K562 (cell line): ENCODE measurements at regions not wholly inside any gene's neighbourhood (a gene's known extent, or its start where the extent isn't known, plus 50 kb on each side); places are given as distances from the start of the nearest gene placed in this dataset.

Experiments
- ATAC-seq: fragments of 200-7000 bp; cut with Tn5 transposase; 3 replicates; pipeline ENCODE4 v1.9.1; 2020; ENCODE audit warnings: moderate library complexity
- BruUV-seq: library from RNA; stranded (reverse); fragments of 400-500 nt; replicated peaks from 2 replicates; lab custom pipeline; 2021; lab: Mats Ljungman, UMichigan
- CTCF ChIA-PET: fragments of 300-600 bp; formaldehyde crosslinking; extraction: SDS; loops from one replicate; lab custom pipeline; 2021; ENCODE audit warnings: low intra/inter-chr PET ratio; lab: Yijun Ruan, JAX
- POLR2A ChIA-PET: fragments of 300-600, 350-650 bp; sonication (Branson Sonifier 250); formaldehyde crosslinking; extraction: SDS; loops from one replicate; lab custom pipeline; 2021; ENCODE audit warnings: antibody characterized with exemption, inconsistent platforms; lab: Yijun Ruan, JAX
- DNase-seq, 4 experiments: peaks; one replicate each; pipeline versions ENCODE4 v3.0.0 to v3.0.0-alpha.2; 2011 to 2018; ENCODE audit warnings: low spot score in 3 of 4, mixed read lengths in 3 of 4; ENCODE audit errors: extremely low read depth in 1 of 4
- FAIRE-seq: peaks from 2 replicates; lab custom pipeline; 2011; peaks lifted over from hg19 to GRCh38; lab: Jason Lieb, UNC
- H2AFZ ChIP-seq: 2 replicates; pipeline ENCODE4 v1.6.0; 2011; ENCODE audit warnings: low read depth, low read length, control low read depth, inconsistent platforms
- H3K27ac ChIP-seq: fragments of 200-600 bp; 3 replicates; pipeline ENCODE4 v1.8.0; 2011; ENCODE audit warnings: low read depth, mild to moderate bottlenecking, control low read depth, inconsistent platforms, low read length, moderate library complexity, mixed read lengths; ENCODE audit errors: extremely low read depth
- H3K27me3 ChIP-seq, 2 experiments: fragments of 300-600 bp in 1 of 2; 2 replicates in 1 of 2; 3 replicates in 1 of 2; pipeline versions ENCODE4 v1.6.0 to v1.8.0; 2011; ENCODE audit warnings: inconsistent platforms in 2 of 2, low read length in 2 of 2, mild to moderate bottlenecking in 1 of 2, mixed read lengths in 1 of 2, moderate library complexity in 1 of 2; ENCODE audit not compliant: control insufficient read depth in 2 of 2, insufficient read depth in 2 of 2
- H3K36me3 ChIP-seq: fragments of 300-600 bp; 3 replicates; pipeline ENCODE4 v1.8.0; 2011; ENCODE audit warnings: mild to moderate bottlenecking, low read length, inconsistent platforms; ENCODE audit not compliant: control insufficient read depth, insufficient read depth
- H3K4me1 ChIP-seq, 2 experiments: fragments of 200-600 bp in 1 of 2; replicated peaks in 1 of 2; 2 replicates in 1 of 2; 3 replicates in 1 of 2; pipeline versions ENCODE4 v1.5.1 to v1.8.0; 2011; ENCODE audit warnings: inconsistent platforms in 2 of 2, low read length in 2 of 2, mild to moderate bottlenecking in 1 of 2, mixed read lengths in 1 of 2, moderate library complexity in 1 of 2; ENCODE audit not compliant: control insufficient read depth in 2 of 2, insufficient read depth in 2 of 2
- H3K4me2 ChIP-seq: 2 replicates; pipeline ENCODE4 v1.6.1; 2011; ENCODE audit warnings: low read length, control low read depth, inconsistent platforms, mixed read lengths; ENCODE audit not compliant: insufficient read depth
- H3K4me3 ChIP-seq: fragments of 200-600 bp; sonication (generic), shearing (Covaris generic); 2 replicates; pipeline ENCODE4 v1.5.1; 2016; ENCODE audit warnings: control low read depth, inconsistent platforms
- H3K79me2 ChIP-seq: fragments of 200-600 bp; 3 replicates; pipeline ENCODE4 v1.8.0; 2011; ENCODE audit warnings: low read length, inconsistent platforms; ENCODE audit not compliant: control insufficient read depth, insufficient read depth
- H3K9ac ChIP-seq, 2 experiments: 2 replicates each; pipeline versions ENCODE4 v1.6.0 to v1.6.1; 2011; ENCODE audit warnings: low read depth in 2 of 2, low read length in 2 of 2, control low read depth in 1 of 2, inconsistent platforms in 1 of 2, mild to moderate bottlenecking in 1 of 2, mixed read lengths in 1 of 2; ENCODE audit not compliant: insufficient read depth in 1 of 2
- H3K9me1 ChIP-seq: one replicate; pipeline ENCODE4 v1.6.0; 2011; ENCODE audit warnings: inconsistent platforms, mild to moderate bottlenecking, low read length, moderate library complexity; ENCODE audit not compliant: control insufficient read depth, insufficient read depth
- H3K9me3 ChIP-seq: replicated peaks from 2 replicates; pipeline ENCODE4 v1.5.1; 2011; ENCODE audit warnings: low read depth, low read length, inconsistent platforms; ENCODE audit not compliant: control insufficient read depth, insufficient read depth
- H4K20me1 ChIP-seq: replicated peaks from 2 replicates; pipeline ENCODE4 v1.6.1; 2011; ENCODE audit warnings: low read length, inconsistent platforms, mixed read lengths; ENCODE audit not compliant: control insufficient read depth, insufficient read depth
- CHAMP1 ChIP-seq: fragments of 450-650 bp; IDR thresholded peaks from 2 replicates; pipeline ENCODE4 v1.6.1; 2016; ENCODE audit warnings: mild to moderate bottlenecking
- HCFC1 ChIP-seq: IDR thresholded peaks from 2 replicates; pipeline ENCODE4 v1.6.1; 2012; ENCODE audit warnings: low read depth, low read length, improper control_type of control experiment
- HEY1 ChIP-seq: fragments of 250-450 bp; sonication (Bioruptor Pico); IDR thresholded peaks from 2 replicates; pipeline ENCODE4 v1.5.0; 2020; ENCODE audit warnings: mild to moderate bottlenecking, moderate library complexity, borderline replicate concordance
- HNRNPK ChIP-seq: fragments of 200-400 bp; formaldehyde crosslinking; IDR thresholded peaks from one replicate; pipeline ENCODE4 v1.6.1; 2018; ENCODE audit warnings: mild to moderate bottlenecking, low read depth, low read length; ENCODE audit not compliant: poor library complexity, severe bottlenecking
- IFI16 ChIP-seq: fragments of 250-450 bp; sonication (Bioruptor Pico); IDR thresholded peaks from 2 replicates; pipeline ENCODE4 v2.1.2; 2022; ENCODE audit warnings: mild to moderate bottlenecking, inconsistent platforms
- KAT2B ChIP-seq: IDR thresholded peaks from one replicate; pipeline ENCODE4 v1.6.1; 2012; ENCODE audit warnings: low read depth, mild to moderate bottlenecking, control low read depth, inconsistent platforms, low read length, moderate library complexity
- RBM34 ChIP-seq: fragments of 200-400 bp; formaldehyde crosslinking; IDR thresholded peaks from 2 replicates; pipeline ENCODE4 v1.6.1; 2018; ENCODE audit warnings: low read length, borderline replicate concordance; ENCODE audit not compliant: insufficient read depth
- SETDB1 ChIP-seq: IDR thresholded peaks from one replicate; pipeline ENCODE4 v1.6.1; 2012; ENCODE audit warnings: low read length, control low read depth, inconsistent platforms
- TSC22D4 ChIP-seq: fragments of 450-650 bp; IDR thresholded peaks from 2 replicates; pipeline ENCODE4 v1.6.1; 2016; ENCODE audit warnings: missing genetic modification characterization, missing biosample characterization, control low read depth
- ZNF133 ChIP-seq: fragments of 250-450 bp; sonication (Bioruptor Pico); IDR thresholded peaks from 2 replicates; pipeline ENCODE4 v1.4.0; 2020; ENCODE audit warnings: mild to moderate bottlenecking
- in situ Hi-C: fragments of 300-500 bp; cut with MboI; formaldehyde crosslinking; loops from 4 replicates; pipeline ENCODE4 v1.15.0; 2018; ENCODE audit warnings: inconsistent platforms, mixed read lengths
- intact Hi-C: fragments of 100-400 bp; cut with micrococcal nuclease; formaldehyde crosslinking; loops from 2 replicates; pipeline ENCODE4 v1.14.2; 2022
- TF ChIP-seq, protein P1 (sequence below): fragments of 250-450 bp; sonication (Bioruptor Pico); IDR thresholded peaks from 2 replicates; pipeline ENCODE4 v1.9.0; 2021; ENCODE audit warnings: mild to moderate bottlenecking, inconsistent platforms
- TF ChIP-seq, protein P2 (sequence below): sonication (generic); formaldehyde crosslinking; IDR thresholded peaks from 2 replicates; pipeline ENCODE4 v1.8.0; 2023; ENCODE audit warnings: missing genetic modification reagents, mild to moderate bottlenecking, borderline replicate concordance

DNA sequence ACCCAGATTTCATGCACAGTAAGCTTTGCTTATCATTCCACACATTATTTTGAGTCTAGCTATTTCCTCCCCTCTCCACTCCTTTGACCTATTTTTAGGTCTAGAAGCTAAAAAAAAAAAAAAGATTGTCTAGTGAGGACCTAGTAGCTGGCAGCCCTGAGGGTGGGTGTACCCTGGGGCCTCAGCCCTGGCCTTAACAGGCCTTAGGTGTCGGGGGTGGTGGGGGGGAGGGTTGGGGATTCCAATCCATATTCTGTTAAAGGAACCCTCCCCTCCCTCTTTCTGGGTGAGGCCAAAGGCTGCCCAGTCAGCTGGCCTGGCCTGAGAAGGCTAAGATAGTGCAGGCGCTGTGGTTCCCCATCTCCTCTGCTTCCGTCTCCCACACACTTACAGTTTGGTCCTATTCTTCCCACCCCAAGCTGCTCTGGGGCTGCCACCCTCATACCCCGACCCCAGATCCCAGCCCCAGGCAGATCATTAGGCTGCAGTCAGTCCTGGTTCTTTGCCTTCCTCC is 65.5 kb upstream of the HK2 start (continued):
- TF ChIP-seq, protein P1, sequence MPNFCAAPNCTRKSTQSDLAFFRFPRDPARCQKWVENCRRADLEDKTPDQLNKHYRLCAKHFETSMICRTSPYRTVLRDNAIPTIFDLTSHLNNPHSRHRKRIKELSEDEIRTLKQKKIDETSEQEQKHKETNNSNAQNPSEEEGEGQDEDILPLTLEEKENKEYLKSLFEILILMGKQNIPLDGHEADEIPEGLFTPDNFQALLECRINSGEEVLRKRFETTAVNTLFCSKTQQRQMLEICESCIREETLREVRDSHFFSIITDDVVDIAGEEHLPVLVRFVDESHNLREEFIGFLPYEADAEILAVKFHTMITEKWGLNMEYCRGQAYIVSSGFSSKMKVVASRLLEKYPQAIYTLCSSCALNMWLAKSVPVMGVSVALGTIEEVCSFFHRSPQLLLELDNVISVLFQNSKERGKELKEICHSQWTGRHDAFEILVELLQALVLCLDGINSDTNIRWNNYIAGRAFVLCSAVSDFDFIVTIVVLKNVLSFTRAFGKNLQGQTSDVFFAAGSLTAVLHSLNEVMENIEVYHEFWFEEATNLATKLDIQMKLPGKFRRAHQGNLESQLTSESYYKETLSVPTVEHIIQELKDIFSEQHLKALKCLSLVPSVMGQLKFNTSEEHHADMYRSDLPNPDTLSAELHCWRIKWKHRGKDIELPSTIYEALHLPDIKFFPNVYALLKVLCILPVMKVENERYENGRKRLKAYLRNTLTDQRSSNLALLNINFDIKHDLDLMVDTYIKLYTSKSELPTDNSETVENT, result no peak
- TF ChIP-seq TSC22D4 (tag), result no peak
- no peak for TF ChIP-seq RBM34

DNA sequence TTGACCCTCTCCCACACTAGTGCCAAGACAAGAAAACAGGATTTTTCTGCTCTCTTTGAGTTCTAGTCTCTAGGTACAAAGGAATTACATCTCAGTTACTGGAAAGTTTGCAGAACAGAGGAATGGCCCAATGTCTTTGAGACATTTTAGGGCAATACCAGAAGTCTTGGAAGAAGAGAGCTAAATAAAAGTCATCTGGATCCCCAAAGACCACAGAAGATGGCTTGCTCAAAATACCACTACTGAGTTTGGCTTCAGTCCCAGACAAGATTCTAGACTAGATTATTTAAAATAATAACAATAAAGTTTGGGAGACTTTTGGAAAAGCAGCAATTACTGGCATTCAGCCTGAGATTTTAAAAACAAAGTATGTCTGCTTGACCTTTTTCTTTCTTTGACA is 61.9 kb upstream of the HK2 start:
- Histone ChIP-seq H3K4me3 (no peak overlapping the region), H3K27ac (no peak overlapping the region), H4K20me1 (no peaks in the 10 kb centered on the region), H2AFZ (no peak overlapping the region), H3K36me3 (no peaks in the 10 kb centered on the region), H3K9me1 (no peaks in the 10 kb centered on the region), H3K9ac (no peak overlapping the region), H3K9me3 (no peaks in the 10 kb centered on the region), H3K79me2 (no peaks in the 10 kb centered on the region), H3K27me3 (peaks cover 14 to 19% of the 10 kb centered on the region in 2 experiments; a peak in 4 of 5 replicates), H3K4me1 (no peaks in the 10 kb centered on the region), H3K4me2 (no peak overlapping the region)
- FAIRE-seq, result no peak
- ATAC-seq, result no peak
- intact Hi-C loops (no loop called here), in situ Hi-C loops (no loop called here)
- POLR2A ChIA-PET, result no interaction called here
- no TSS peak for BruUV-seq
- no peak for DNase-seq
- CTCF ChIA-PET, result no interaction called here
- TF ChIP-seq, protein P2, sequence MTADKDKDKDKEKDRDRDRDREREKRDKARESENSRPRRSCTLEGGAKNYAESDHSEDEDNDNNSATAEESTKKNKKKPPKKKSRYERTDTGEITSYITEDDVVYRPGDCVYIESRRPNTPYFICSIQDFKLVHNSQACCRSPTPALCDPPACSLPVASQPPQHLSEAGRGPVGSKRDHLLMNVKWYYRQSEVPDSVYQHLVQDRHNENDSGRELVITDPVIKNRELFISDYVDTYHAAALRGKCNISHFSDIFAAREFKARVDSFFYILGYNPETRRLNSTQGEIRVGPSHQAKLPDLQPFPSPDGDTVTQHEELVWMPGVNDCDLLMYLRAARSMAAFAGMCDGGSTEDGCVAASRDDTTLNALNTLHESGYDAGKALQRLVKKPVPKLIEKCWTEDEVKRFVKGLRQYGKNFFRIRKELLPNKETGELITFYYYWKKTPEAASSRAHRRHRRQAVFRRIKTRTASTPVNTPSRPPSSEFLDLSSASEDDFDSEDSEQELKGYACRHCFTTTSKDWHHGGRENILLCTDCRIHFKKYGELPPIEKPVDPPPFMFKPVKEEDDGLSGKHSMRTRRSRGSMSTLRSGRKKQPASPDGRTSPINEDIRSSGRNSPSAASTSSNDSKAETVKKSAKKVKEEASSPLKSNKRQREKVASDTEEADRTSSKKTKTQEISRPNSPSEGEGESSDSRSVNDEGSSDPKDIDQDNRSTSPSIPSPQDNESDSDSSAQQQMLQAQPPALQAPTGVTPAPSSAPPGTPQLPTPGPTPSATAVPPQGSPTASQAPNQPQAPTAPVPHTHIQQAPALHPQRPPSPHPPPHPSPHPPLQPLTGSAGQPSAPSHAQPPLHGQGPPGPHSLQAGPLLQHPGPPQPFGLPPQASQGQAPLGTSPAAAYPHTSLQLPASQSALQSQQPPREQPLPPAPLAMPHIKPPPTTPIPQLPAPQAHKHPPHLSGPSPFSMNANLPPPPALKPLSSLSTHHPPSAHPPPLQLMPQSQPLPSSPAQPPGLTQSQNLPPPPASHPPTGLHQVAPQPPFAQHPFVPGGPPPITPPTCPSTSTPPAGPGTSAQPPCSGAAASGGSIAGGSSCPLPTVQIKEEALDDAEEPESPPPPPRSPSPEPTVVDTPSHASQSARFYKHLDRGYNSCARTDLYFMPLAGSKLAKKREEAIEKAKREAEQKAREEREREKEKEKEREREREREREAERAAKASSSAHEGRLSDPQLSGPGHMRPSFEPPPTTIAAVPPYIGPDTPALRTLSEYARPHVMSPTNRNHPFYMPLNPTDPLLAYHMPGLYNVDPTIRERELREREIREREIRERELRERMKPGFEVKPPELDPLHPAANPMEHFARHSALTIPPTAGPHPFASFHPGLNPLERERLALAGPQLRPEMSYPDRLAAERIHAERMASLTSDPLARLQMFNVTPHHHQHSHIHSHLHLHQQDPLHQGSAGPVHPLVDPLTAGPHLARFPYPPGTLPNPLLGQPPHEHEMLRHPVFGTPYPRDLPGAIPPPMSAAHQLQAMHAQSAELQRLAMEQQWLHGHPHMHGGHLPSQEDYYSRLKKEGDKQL, result no peak
- no peak for TF ChIP-seq ZNF133 (CRISPR knock-in tag)
- no peak for TF ChIP-seq HCFC1
- no peak for TF ChIP-seq IFI16
- TF ChIP-seq CHAMP1, result no peak
- no peak for TF ChIP-seq KAT2B
- TF ChIP-seq SETDB1, result no peak
- no peak for TF ChIP-seq HNRNPK
- no peak for TF ChIP-seq HEY1 (CRISPR knock-in tag)
